ENCODE measurements at regions not wholly inside any gene's neighbourhood (a gene's known extent, or its start where the extent isn't known, plus 50 kb on each side); places are given as distances from the start of the nearest gene placed in this dataset.

DNA sequence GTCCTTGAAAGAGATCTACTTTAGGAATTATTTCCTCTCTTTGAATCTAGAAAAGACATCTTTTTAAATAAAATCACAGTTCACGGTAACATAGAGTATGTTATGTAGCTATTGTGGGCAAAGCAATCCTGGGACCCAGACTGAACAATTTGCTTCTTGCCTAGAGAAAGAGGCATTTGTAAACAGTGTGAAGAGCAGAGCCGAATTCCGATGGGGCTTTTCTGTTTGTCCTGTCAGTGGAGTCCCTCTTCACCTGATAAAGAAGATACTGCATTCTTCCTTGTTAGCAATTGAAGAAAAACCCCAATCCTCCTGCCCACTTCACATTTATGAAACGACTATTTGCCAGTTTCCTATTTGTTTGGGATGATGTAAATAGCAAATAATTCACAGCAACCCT is 462.9 kb downstream of the WDR72 start:
- DNase-seq, result no peak

GRCh38 chr15:53295574-53295973 is 463.9 kb downstream of the WDR72 start:
- DNase-seq, result no peak

GRCh38 chr15:53288542-53288941 is 470.9 kb downstream of the WDR72 start:
- DNase-seq, result no peak

- no peak for DNase-seq
These were observed 484.5 kb upstream of the ONECUT1 start for GRCh38 chr15:53274630-53275029.

GRCh38 chr15:53272116-53272515 is 482.0 kb upstream of the ONECUT1 start:
- no peak for DNase-seq

GRCh38 chr15:53266176-53266575 is 476.0 kb upstream of the ONECUT1 start:
- no peak for DNase-seq

DNA sequence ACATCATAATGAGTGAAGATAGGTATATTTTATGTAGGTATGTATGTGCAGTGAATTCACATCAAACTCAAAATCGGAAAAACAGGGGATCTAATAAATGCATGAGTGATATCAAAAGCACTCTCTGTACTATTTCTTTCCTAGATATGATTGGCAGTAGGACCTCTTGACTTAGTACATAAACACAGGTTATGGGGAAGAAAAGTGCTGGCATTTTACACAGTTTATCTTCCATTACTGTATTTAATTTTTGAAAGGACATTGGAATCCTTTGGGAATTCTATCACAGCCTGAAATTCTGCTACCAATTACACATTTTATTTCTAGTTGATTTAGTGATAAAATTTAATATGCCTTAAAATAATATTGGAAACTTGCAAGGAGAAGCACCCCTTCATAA is 470.5 kb upstream of the ONECUT1 start:
- DNase-seq, result no peak

DNA sequence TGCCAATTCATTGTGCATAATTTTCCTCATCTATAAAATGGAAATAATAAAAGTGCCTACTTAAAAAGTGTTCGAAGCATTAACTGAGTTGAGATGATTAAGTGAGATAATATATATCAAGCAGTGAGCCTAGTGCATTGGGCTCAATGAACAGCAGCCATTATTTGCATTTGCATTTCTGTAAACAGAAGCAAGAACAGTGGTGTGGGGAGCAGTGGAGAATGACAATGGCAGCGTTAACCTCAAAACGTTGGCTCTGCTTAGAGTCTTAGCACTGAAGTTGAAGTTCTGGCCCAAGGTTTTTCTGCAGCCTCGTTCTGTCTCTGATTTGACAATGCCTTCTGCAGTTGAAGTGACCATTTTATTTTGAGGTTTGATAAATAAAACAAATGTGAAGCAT is 466.3 kb upstream of the ONECUT1 start:
- no peak for DNase-seq

DNA sequence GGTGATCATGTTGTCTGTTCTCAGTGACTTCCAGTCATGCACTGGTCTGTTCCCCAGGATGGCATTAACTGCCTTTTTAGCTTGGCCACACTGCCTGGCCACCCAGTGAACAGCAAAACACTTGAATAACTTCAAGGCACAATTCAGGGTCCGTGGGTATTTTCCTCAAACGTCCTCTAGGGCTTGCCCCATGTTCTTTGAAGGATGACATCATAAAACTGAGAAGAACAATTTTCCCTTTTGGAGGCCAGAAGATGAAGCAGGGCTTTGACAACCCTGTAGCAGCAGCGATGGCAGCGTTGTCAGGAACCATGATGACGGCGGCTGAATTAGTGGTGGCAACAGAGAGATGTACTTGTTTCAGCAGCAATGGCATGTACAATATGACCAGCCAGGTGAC is 465.9 kb upstream of the ONECUT1 start:
- DNase-seq, result no peak

GRCh38 chr15:53251996-53252395 is 461.9 kb upstream of the ONECUT1 start:
- DNase-seq, result no peak

- no peak for DNase-seq
These were observed 461.4 kb upstream of the ONECUT1 start for GRCh38 chr15:53251523-53251922.

DNA sequence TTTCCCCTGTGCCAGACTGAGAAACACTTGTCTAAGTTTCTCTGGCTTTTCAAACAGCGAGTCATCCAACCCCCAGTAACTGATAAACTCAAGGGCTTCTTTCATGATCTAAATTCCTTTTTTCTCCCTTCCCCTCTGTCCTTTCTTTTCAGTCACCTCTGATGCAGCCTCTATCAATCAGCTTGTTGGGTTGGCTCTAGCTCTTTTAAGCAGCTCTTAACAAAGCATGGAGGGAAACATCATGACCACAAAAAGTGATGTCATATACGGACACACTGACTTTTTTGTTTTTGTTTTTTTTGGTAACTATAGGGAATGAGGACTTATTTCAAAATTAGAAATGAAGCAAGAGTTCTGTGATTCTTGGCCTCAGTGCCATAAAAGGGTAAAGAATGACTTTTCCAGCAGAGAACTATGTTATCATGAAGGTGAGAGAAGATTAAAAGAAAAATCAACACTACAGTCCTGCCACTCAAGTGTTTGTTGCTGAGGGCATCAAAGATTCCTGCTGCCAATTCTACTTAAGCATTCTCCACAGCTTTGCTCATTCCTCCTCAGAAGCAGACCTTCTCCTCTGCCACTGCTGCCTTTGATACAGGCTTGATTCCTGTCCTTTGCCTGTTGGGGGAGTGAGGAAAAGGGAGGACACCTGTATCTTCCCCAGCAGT is 457.0 kb upstream of the ONECUT1 start:
- DNase-seq, result no peak

- DNase-seq, result no peak
These were observed 456.3 kb upstream of the ONECUT1 start for GRCh38 chr15:53246404-53246803.

DNA sequence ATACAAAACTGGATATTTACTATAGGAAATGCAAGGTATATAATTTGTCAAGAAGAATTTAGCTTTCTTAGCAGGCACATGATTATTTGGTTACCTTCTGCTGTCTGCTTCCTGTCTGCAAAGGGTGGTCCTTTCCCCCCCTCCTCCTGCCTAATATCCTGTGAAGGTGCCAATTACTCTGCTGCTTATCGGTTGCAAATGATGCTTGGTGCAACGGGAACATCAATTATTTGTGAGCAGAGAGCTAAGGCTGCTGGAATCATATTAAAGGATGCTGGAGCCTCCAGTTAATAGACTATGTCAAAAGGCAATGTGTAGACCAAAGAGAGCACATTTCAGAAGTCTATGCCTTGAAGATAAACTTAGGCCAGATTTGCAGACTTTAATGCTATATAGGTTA is 443.7 kb upstream of the ONECUT1 start:
- no peak for DNase-seq

- DNase-seq, result no peak
These were observed 440.3 kb upstream of the ONECUT1 start for GRCh38 chr15:53230473-53230872.

DNA sequence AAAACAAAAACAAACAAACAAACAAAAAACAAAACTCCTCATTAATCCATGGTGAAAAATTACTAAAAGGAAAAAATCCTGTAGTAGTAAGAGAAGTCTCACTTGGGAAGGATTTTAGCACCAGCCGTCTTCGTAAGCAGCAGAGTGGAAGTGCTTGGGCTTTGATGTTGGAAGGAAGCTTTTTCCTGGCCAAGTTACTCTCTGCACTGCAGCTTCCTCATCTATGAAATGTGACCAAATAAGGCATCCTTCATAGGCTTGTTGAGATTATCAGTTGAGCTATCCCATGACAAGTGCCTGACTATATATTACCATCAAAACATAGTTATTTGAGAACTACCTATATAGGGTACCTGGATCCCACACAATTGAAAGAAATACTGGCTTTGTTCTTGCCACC is 436.4 kb upstream of the ONECUT1 start:
- DNase-seq, result no peak

DNA sequence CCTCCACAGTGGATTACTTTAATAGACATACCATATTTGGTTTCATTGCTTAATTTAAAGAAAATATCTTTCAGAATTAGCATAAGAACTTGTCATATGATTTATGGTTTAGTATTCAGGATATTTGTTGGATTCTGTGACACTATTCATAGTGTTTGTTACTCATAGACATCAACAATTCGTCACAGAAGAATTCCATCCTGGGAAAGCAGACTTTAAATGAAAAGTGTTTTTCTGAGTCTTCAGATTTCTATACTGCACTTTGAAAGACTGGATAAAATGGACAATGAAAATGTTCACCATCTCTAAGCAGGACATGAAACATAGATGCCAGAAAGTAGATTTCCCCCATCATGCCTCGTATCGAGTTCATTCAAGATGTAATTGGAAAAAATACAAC is 435.6 kb upstream of the ONECUT1 start:
- DNase-seq, result no peak

DNA sequence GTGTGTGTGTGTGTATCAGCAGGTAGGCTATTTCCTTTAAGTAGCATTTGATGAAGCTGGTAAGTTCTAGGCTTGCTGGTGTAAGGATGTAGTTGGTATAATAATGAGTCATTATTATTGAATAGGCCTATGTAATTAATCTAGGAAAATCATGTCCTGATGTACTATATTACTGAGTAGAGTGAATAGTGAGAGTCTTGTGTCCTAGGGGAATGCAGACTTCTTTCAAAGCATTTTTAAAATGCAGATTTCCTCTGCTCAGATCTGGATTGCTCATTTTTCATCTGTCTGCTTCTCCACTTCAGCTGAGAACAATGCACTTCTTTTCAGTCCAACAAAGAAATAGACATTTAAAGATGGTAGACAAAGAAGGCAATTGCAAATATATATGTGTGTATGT is 434.2 kb upstream of the ONECUT1 start:
- DNase-seq, result no peak

- no peak for DNase-seq
These were observed 433.7 kb upstream of the ONECUT1 start for GRCh38 chr15:53223815-53224214.

DNA sequence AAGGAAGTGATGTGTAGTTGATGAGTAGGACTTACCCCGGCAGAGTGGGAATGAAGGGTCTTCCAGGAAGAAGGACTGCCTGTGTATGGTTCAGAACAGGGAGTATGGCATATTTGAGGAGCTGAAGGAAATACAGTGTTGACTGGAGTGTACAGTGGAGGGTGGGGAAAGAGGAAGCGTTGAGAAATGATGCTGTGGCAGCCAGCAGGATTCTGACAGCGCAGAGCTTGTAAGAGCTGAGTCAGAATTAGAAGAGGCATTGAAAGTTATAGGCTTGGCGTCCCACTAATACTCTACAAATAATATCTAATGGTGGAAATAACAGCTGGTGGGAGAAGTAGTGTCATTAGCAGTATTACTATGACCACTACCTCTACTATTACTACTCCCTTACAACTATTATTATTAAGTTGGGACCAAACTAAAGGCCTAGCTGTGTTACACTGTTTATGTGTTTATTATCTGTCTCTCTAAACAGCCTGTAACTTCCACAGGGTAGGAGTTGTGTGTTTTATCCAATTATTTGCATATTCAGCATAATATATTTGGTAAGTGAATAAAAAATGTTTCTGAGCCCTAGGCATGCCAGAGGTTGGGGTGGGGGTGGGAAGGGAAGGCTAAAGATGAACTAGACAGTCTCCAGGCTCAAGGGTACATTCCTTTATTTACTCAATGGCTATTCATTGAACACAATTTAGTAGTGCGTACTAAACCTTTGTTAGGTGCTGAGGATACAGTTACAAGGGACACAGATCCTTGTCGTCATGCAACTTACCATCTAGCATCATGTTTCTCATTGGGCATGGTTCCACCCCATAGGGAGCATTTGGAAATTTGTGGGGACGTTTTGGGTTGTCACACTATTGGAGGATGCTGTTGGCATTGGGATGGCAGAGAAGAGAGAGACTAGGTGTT is 428.8 kb upstream of the ONECUT1 start:
- DNase-seq, result no peak

GRCh38 chr15:53216036-53216435 is 425.9 kb upstream of the ONECUT1 start:
- DNase-seq, result no peak

DNA sequence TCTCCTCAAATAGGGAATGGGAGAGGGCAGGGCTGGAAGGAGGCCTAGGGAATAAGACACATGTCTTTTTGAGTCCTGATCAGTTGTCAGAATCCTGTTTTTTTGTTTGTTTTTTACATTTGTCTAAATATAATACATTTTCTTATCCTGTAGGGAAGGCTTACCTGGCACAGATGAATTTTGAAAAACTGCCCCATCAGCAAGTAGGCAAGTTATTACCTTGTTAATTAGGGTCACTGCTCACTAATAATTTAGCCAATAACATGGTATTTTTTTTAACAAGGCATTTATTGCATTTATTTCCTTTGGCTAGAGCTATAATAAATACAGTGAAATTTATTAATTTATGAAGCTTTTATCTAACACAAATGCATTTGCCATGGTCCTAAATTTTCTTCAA is 423.2 kb upstream of the ONECUT1 start:
- DNase-seq, result no peak

GRCh38 chr15:53212785-53213184 is 422.6 kb upstream of the ONECUT1 start:
- DNase-seq, result no peak

DNA sequence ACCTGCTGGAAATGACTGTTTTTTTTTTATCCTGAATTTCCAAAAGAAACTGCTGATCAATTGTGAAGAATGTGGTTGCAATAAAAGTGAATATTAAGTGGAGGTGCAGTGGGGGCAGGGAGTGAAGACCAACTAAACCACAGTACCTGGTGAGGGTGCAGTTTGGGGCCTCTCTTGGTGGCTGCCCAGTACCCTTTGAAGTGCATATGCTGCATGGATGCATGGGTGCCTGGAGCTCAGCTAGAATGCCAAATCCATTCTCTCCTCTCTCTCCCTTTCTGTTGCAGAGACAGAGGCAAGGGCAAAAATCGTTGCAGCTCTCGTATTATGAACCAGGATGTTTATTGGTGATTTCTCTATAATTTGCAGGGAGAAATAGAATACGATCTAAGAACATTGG is 420.5 kb upstream of the ONECUT1 start:
- DNase-seq, result no peak
